IMR-90 (cell line): ENCODE measurements at regions not wholly inside any gene's neighbourhood (a gene's known extent, or its start where the extent isn't known, plus 50 kb on each side); places are given as distances from the start of the nearest gene placed in this dataset.

Source experiments
- ATAC-seq: fragments of 200-7000 bp; cut with Tn5 transposase; 2 replicates; pipeline ENCODE4 v1.9.1; 2020; ENCODE audit warnings: low read depth, mild to moderate bottlenecking, moderate library complexity
- BruUV-seq: library from RNA; stranded (reverse); fragments of 400-500 nt; replicated peaks from 2 replicates; lab custom pipeline; 2021; lab: Mats Ljungman, UMichigan
- CTCF ChIA-PET: fragments of 300-600 bp; formaldehyde crosslinking; extraction: SDS; loops from one replicate; lab custom pipeline; 2021; ENCODE audit warnings: antibody characterized with exemption; lab: Yijun Ruan, JAX
- POLR2A ChIA-PET: fragments of 300-600 bp; sonication (Branson Sonifier 250); formaldehyde crosslinking; loops from one replicate; lab custom pipeline; 2022; ENCODE audit warnings: antibody characterized with exemption; ENCODE audit not compliant: unreplicated experiment; lab: Charles Lee
- DNase-seq: peaks from one replicate; pipeline ENCODE4 v3.0.0; 2013
- H2AFZ ChIP-seq: replicated peaks from 2 replicates; pipeline ENCODE3; 2013; ENCODE audit warnings: low read length, mild to moderate bottlenecking; ENCODE audit not compliant: poor library complexity
- H2AK5ac ChIP-seq: 2 replicates; pipeline ENCODE4 v1.6.1; 2013; ENCODE audit warnings: low read depth, low read length, inconsistent platforms
- H2AK9ac ChIP-seq: replicated peaks from 2 replicates; pipeline ENCODE3; 2013; ENCODE audit warnings: mild to moderate bottlenecking, low read depth, low read length, moderate library complexity; ENCODE audit not compliant: poor library complexity
- H2BK120ac ChIP-seq: 2 replicates; pipeline ENCODE4 v1.6.1; 2013; ENCODE audit warnings: low read depth, low read length, inconsistent platforms
- H2BK15ac ChIP-seq: 3 replicates; pipeline ENCODE4 v1.6.1; 2013; ENCODE audit warnings: low read depth, low read length, inconsistent platforms
- H2BK20ac ChIP-seq: 2 replicates; pipeline ENCODE4 v1.6.1; 2013; ENCODE audit warnings: low read depth, mild to moderate bottlenecking, inconsistent platforms, low read length, moderate library complexity
- H2BK5ac ChIP-seq: 2 replicates; pipeline ENCODE4 v1.6.1; 2013; ENCODE audit warnings: mild to moderate bottlenecking, low read depth, low read length, inconsistent platforms; ENCODE audit not compliant: poor library complexity, severe bottlenecking
- H3K14ac ChIP-seq: replicated peaks from 2 replicates; pipeline ENCODE4 v1.6.1; 2013; ENCODE audit warnings: low read depth, low read length, inconsistent platforms
- H3K18ac ChIP-seq: 2 replicates; pipeline ENCODE4 v1.6.1; 2013; ENCODE audit warnings: low read depth, low read length, control low read depth
- H3K23ac ChIP-seq: 2 replicates; pipeline ENCODE4 v1.6.1; 2013; ENCODE audit warnings: low read depth, low read length, inconsistent platforms
- H3K27ac ChIP-seq: 2 replicates; pipeline ENCODE4 v1.5.1; 2013; ENCODE audit warnings: mild to moderate bottlenecking, control low read depth, low read length; ENCODE audit not compliant: insufficient read depth
- H3K27me3 ChIP-seq: 2 replicates; pipeline ENCODE4 v1.6.1; 2013; ENCODE audit warnings: low read length; ENCODE audit not compliant: control insufficient read depth, insufficient read depth
- H3K36me3 ChIP-seq: 2 replicates; pipeline ENCODE4 v1.6.1; 2013; ENCODE audit warnings: low read length, mixed read lengths; ENCODE audit not compliant: control insufficient read depth, insufficient read depth
- H3K4ac ChIP-seq: 2 replicates; pipeline ENCODE4 v1.6.1; 2013; ENCODE audit warnings: low read depth, low read length, inconsistent platforms
- H3K4me1 ChIP-seq: 2 replicates; pipeline ENCODE4 v1.6.1; 2013; ENCODE audit warnings: low read length, mixed read lengths; ENCODE audit not compliant: control insufficient read depth, insufficient read depth
- H3K4me2 ChIP-seq: 2 replicates; pipeline ENCODE4 v1.6.1; 2013; ENCODE audit warnings: low read depth, mild to moderate bottlenecking, control low read depth, low read length, moderate library complexity
- H3K4me3 ChIP-seq: 2 replicates; pipeline ENCODE4 v1.5.1; 2013; ENCODE audit warnings: low read depth, mild to moderate bottlenecking, control low read depth, low read length, moderate library complexity; ENCODE audit not compliant: insufficient read depth
- H3K56ac ChIP-seq: 2 replicates; pipeline ENCODE4 v1.6.1; 2013; ENCODE audit warnings: low read length, inconsistent platforms; ENCODE audit not compliant: insufficient read depth; ENCODE audit errors: extremely low read depth
- H3K79me1 ChIP-seq, 2 experiments: 2 replicates each; pipeline ENCODE4 v1.6.1; 2013; ENCODE audit warnings: low read length in 2 of 2, inconsistent platforms in 1 of 2, low read depth in 1 of 2
- H3K9ac ChIP-seq: 2 replicates; pipeline ENCODE4 v1.6.1; 2013; ENCODE audit warnings: low read depth, low read length, control low read depth
- H3K9me1 ChIP-seq: 2 replicates; pipeline ENCODE4 v1.6.1; 2013; ENCODE audit warnings: low read length, inconsistent platforms; ENCODE audit not compliant: insufficient read depth
- H3K9me3 ChIP-seq: 2 replicates; pipeline ENCODE4 v1.6.1; 2013; ENCODE audit warnings: low read length; ENCODE audit not compliant: control insufficient read depth, insufficient read depth
- H4K20me1 ChIP-seq: 2 replicates; pipeline ENCODE4 v1.6.1; 2013; ENCODE audit warnings: low read length, inconsistent platforms; ENCODE audit not compliant: insufficient read depth
- H4K5ac ChIP-seq: 2 replicates; pipeline ENCODE4 v1.6.1; 2013; ENCODE audit warnings: mild to moderate bottlenecking, low read depth, low read length, control low read depth
- H4K8ac ChIP-seq, 2 experiments: 2 replicates each; pipeline ENCODE4 v1.6.1; 2013; ENCODE audit warnings: low read depth in 2 of 2, low read length in 2 of 2, control low read depth in 1 of 2, inconsistent platforms in 1 of 2
- H4K91ac ChIP-seq: 2 replicates; pipeline ENCODE4 v1.6.1; 2013; ENCODE audit warnings: low read depth, low read length, inconsistent platforms; ENCODE audit not compliant: insufficient read depth
- CEBPB ChIP-seq: IDR thresholded peaks from 2 replicates; pipeline ENCODE4 v1.6.1; 2012; ENCODE audit warnings: low read depth, low read length, improper control_type of control experiment
- CHD1 ChIP-seq: IDR thresholded peaks from 2 replicates; pipeline ENCODE4 v1.6.1; 2012; ENCODE audit warnings: low read depth, low read length, improper control_type of control experiment
- CTCF ChIP-seq: conservative IDR thresholded peaks from 2 replicates; pipeline ENCODE4 v1.5.1; 2012; ENCODE audit warnings: mild to moderate bottlenecking, low read depth, low read length, improper control_type of control experiment
- FOS ChIP-seq: fragments of 150-350 bp; IDR thresholded peaks from 2 replicates; pipeline ENCODE4 v1.6.1; 2016; ENCODE audit warnings: low read depth, low read length
- MAZ ChIP-seq: IDR thresholded peaks from 2 replicates; pipeline ENCODE4 v1.6.1; 2012; ENCODE audit warnings: low read depth, mild to moderate bottlenecking, low read length, improper control_type of control experiment, moderate library complexity, borderline replicate concordance
- MXI1 ChIP-seq: IDR thresholded peaks from 2 replicates; pipeline ENCODE4 v1.6.1; 2012; ENCODE audit warnings: low read depth, mild to moderate bottlenecking, low read length, moderate library complexity, borderline replicate concordance
- POLR2A ChIP-seq: IDR thresholded peaks from 2 replicates; pipeline ENCODE4 v1.6.1; 2012; ENCODE audit warnings: mild to moderate bottlenecking, low read depth, low read length
- RAD21 ChIP-seq: IDR thresholded peaks from 2 replicates; pipeline ENCODE4 v1.6.1; 2012; ENCODE audit warnings: low read length, improper control_type of control experiment
- RCOR1 ChIP-seq: IDR thresholded peaks from 2 replicates; pipeline ENCODE4 v1.6.1; 2012; ENCODE audit warnings: mild to moderate bottlenecking, low read length, improper control_type of control experiment; ENCODE audit not compliant: insufficient replicate concordance
- USF2 ChIP-seq: fragments of 150-350 bp; IDR thresholded peaks from 2 replicates; pipeline ENCODE4 v1.6.1; 2017; ENCODE audit warnings: mild to moderate bottlenecking, antibody characterized with exemption, low read length, low read depth
- WGBS, 2 experiments: methylation state at CpG; one replicate each; pipeline versions ENCODE4 v1.1.5 to v1.1.7; 2013; ENCODE audit warnings: missing lambda C conversion rate in 2 of 2; ENCODE audit not compliant: insufficient read length in 1 of 2; ENCODE audit errors: extremely low coverage in 2 of 2; 5-methylcytosine and 5-hydroxymethylcytosine counted together
- dilution Hi-C: fragments of 300-500 bp; cut with HindIII; formaldehyde crosslinking; loops from one replicate; pipeline ENCODE4 v1.14.3; 2018; ENCODE audit warnings: low sequenced_read_pairs; ENCODE audit not compliant: unreplicated experiment
- in situ Hi-C: fragments of 300-500 bp; cut with MboI; formaldehyde crosslinking; loops from 3 replicates; pipeline ENCODE4 v1.14.3; 2019; ENCODE audit warnings: low sequenced_read_pairs, inconsistent platforms, mixed read lengths
- intact Hi-C: fragments of 100-400 bp; cut with micrococcal nuclease; formaldehyde crosslinking; loops from 2 replicates; pipeline ENCODE4 v1.10.0; 2022

- no peak overlapping the region for H3K18ac ChIP-seq
- H3K4me2 ChIP-seq: no peak overlapping the region
- WGBS, 2 experiments: no CpG with 5 or more reads among the region's 7 CpGs
- ATAC-seq: no peak
- no peak overlapping the region for H4K5ac ChIP-seq
- ChIA-PET POLR2A (no interaction called here), CTCF (no interaction called here)
- in situ Hi-C loops (no loop called here), intact Hi-C loops (no loop called here), dilution Hi-C loops (no loop called here)
- no peak overlapping the region for H4K91ac ChIP-seq
- H3K4me3 ChIP-seq: no peak overlapping the region
- no peak overlapping the region for H4K8ac ChIP-seq
- H3K27me3 ChIP-seq: peaks cover 1% of the 10 kb centered on the region; the same call in 1 of the 2 replicates
- H2BK15ac ChIP-seq: no peak overlapping the region
- H2AK5ac ChIP-seq: no peak overlapping the region
- H3K56ac ChIP-seq: no peak overlapping the region
- H3K9me3 ChIP-seq: no peaks in the 10 kb centered on the region
- no peaks in the 10 kb centered on the region for H4K20me1 ChIP-seq
- no peak overlapping the region for H2BK5ac ChIP-seq
- H3K9ac ChIP-seq: no peak overlapping the region
- H3K14ac ChIP-seq: no peak overlapping the region
- no peaks in the 10 kb centered on the region; a peak in 1 of 4 replicates for H3K79me1 ChIP-seq
- no peak for DNase-seq
- no peak overlapping the region for H2AFZ ChIP-seq
- H3K27ac ChIP-seq: no peak overlapping the region
- no peak overlapping the region for H3K23ac ChIP-seq
- H3K4ac ChIP-seq: no peak overlapping the region
- peaks cover 3% of the 10 kb centered on the region; the same call in 1 of the 2 replicates for H3K9me1 ChIP-seq
- no TSS peak for BruUV-seq
- H2BK20ac ChIP-seq: no peak overlapping the region
- H3K36me3 ChIP-seq: no peaks in the 10 kb centered on the region
- no peak overlapping the region for H2AK9ac ChIP-seq
- peaks cover 13% of the 10 kb centered on the region for H3K4me1 ChIP-seq
- H2BK120ac ChIP-seq: no peak overlapping the region
- no peak for TF ChIP-seq MXI1
- TF ChIP-seq FOS: no peak
- no peak for TF ChIP-seq CTCF
- TF ChIP-seq MAZ: no peak
- no peak for TF ChIP-seq CHD1
- no peak for TF ChIP-seq CEBPB
- no peak for TF ChIP-seq USF2
- TF ChIP-seq RAD21: no peak
- TF ChIP-seq POLR2A: no peak
- no peak for TF ChIP-seq RCOR1
These were observed 58.4 kb upstream of the DAB2IP start for GRCh38 chr9:121593066-121593465.
